ENCODE measurements at regions not wholly inside any gene's neighbourhood (a gene's known extent, or its start where the extent isn't known, plus 50 kb on each side); places are given as distances from the start of the nearest gene placed in this dataset.

- TF ChIP-seq CTCF (IDR thresholded peaks at IDR 0.05) (no peak), POLR2A (IDR thresholded peaks at IDR 0.05) (no peak)
Observed at GRCh38 chr1:185632659-185633423, 101.3 kb upstream of the HMCN1 start.
